ENCODE measurements at regions not wholly inside any gene's neighbourhood (a gene's known extent, or its start where the extent isn't known, plus 50 kb on each side); places are given as distances from the start of the nearest gene placed in this dataset.
"Not testable (repeated sequence)": the region's sequence is repeated elsewhere in the genome, so short reads cannot be mapped to it uniquely, and the experiment has no call there.

DNA sequence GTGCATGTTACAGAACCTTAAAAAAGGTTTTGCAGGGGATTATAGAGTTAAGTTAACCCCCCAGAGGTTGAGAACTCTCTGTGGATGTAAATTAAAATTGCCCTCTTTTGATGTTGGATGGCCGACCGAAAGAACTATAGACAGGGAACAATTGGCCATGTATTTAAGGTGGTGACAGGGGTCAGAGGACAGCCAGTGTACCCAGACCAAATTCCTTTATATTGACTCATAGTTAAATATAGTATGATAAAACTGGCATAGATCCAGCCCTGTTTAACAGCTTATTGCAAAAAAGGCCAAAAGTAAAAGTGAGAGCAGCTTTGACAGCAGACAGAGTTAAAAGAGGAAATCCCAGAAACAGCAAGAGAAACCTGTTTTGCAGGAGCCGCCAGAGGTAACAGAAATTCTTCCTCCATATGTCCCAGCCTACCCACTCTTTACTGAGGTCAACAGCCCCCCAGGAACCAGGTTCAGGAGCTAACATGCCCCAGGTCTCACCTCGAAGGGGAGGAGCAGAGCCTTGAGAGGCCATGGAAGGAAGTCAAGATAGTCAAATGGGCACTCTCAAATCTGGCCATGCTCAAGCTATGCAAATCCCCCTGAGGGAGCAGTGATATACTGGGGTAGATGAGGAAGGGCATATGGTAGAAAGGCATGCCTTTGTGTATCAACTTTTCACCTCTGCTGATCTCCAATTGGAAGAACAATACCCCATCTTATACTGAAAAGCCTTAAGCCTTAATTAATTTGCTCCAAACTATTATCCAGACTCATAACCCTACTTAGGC, 156.4 kb upstream of the COX7C start:
- no peak for DNase-seq

- no peak for DNase-seq
These were observed 154.4 kb upstream of the COX7C start for GRCh38 chr5:86463339-86463738.

DNA sequence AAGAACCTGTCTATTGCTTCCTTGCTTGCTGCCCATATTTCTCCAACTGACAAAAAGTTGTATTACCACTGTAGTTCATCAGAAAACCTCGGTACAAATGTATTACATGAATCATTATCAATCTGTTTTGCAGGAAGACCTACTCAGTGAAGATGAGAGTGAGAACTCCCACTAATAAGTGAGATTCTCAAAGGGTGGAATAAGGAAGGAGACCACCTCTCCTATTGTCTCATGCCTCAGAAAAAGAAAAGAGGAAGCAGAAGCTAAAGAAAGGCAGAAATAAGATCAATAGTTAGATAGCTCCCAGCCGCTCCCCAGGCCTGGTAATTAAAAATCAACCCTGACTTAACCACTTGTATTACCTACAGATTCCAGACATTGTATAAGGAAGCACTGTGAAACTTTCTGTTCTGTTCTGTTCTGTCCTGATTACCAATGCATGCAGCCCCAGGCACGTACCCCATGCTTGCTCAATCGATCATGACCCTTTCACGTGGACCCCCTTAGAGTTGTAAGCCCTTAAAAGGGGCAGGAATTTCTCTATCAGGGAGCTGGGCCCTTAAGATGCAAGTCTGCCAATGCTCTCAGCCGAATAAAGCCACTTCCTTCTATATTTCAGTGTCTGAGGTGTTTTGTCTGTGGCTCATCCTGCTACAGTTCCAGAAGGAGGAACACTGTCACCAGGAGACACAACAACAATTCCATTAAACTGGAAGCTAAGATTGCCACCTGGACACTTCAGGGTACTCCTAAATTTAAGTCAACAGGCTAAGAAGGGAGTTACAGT, 152.5 kb upstream of the COX7C start:
- no peak for DNase-seq

DNA sequence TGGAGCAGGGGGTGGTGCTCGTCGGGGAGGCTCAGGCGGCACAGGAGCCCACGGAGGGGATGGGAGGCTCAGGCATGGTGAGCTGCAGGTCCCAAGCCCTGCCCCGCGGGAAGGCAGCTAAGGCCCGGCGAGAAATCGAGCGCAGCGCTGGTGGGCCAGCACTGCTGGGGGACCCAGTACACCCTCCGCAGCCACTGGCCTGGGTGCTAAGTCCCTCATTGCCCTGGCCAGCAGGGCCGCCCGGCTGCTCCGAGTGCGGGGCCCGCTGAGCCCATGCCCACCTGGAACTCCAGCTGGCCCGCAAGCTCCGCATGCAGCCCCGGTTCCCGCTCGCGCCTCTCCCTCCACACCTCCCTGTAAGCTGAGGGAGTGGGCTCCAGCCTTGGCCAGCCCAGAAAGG, 151.0 kb upstream of the COX7C start:
- DNase-seq = not testable (repeated sequence)

- no peak for DNase-seq
These were observed 135.7 kb upstream of the COX7C start for GRCh38 chr5:86482008-86482407.

- DNase-seq = no peak
These were observed 124.0 kb upstream of the COX7C start for GRCh38 chr5:86493777-86494176.

GRCh38 chr5:86500947-86501346, 116.8 kb upstream of the COX7C start:
- DNase-seq = no peak

DNA sequence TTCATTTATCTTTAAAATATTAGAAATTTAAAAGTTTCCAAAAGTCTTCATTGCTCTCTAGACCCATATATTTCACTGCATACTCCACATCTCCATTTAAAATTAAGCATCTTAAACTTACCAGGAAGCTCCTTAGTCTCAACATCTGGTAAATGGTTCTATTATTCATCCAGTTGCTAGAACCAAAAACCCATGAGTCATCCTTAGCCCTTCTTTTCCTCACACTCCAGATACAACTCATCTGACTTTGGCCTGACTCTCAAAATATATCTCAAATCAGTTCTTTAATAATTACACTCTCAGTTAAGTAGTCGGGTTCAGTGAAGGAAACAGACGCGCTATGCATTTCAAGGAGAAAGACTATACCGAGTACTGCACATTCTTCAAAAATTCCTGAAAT, 110.2 kb upstream of the COX7C start:
- DNase-seq = no peak

DNA sequence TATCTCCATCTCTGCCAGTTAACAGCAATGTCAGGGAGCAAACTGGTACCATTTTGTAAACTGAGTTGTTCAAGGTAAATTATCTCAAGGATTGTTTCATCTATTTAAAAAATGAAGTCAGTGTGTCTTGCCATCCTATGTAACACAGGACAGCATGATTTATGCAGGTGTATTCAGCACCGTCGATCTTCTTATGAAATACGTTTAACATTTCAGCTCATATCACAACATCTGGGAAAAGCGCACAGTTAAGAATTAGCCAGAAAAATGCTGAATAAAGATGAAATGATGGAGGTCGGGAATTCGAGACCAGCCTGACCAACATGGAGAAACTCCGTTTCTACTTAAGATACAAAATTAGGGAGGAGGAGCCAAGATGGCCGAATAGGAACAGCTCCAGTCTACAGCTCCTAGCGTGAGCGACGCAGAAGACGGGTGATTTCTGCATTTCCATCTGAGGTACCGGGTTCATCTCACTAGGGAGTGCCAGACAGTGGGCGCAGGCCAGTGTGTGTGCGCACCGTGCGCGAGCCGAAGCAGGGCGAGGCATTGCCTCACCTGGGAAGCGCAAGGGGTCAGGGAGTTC, 107.3 kb upstream of the COX7C start:
- DNase-seq = not testable (repeated sequence)

DNA sequence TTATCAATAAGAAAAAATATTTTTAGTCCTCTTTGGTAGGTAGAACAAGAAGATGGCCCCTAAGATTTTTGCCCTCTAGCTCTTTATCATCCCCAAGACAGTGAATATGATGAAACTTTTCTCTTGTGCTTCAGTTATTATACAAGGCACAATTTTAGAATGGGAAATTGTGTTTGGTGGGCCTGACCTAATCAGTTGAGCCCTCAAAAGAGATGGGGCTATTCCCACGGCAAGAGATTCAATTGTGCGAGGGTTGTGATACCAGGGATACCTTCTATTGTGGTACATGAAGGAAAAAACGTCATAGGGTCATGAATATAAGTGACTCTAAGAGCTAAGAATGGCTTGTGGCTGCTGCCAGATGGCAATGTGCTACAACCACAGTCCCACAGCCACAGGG, 94.0 kb upstream of the COX7C start:
- DNase-seq = no peak

- DNase-seq = no peak
These were observed 92.1 kb upstream of the COX7C start for GRCh38 chr5:86525622-86526021.

DNA sequence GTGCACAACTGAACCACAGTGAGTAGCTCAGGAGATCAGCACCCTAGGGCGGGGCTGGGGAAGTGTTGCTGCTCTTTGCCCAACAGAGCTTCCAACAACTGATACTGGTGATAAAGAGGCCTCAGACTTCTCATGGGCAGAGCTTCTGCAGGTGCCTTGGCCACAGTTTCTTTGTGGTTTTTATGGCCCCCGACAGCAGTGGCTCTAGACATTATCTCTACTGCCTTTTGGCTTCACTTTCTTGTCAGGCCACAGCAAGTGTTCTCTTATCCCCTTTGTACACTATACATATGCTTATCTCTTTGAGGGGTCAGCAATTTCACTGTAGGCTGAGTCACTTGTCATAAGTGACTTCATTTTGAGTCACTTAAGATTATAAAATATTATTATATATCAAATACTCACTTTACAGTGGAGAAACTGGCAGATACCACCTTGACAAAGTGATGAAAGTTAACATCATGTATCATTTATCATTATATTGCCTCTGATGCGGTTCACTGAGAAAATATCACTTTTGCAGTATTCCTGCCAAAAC, 90.9 kb upstream of the COX7C start:
- DNase-seq = no peak

- no peak for DNase-seq
These were observed 85.3 kb upstream of the COX7C start for GRCh38 chr5:86532429-86532828.

GRCh38 chr5:86536396-86536795, 81.3 kb upstream of the COX7C start:
- DNase-seq = no peak

DNA sequence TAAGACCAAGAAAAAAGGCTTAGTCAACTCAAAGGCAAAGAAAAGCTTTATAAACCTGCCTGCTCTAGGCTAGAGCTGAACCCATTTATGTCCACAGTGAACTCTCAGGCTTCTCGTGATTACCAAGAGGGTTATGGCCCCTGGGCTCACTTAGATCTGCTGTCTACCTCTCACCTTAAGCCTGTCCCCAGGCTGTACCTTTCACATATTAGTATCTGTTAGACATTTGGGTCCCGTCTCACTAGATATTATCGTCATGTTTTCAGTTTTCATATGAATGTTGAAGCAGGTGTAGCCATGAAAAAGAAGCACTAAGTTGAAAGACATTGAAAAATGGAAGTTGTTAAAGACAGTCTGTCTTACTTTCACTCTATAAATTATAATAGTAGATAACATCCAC, 75.2 kb upstream of the COX7C start:
- no peak for DNase-seq

GRCh38 chr5:86546044-86546443, 71.7 kb upstream of the COX7C start:
- DNase-seq = no peak

GRCh38 chr5:86546582-86546981, 71.2 kb upstream of the COX7C start:
- DNase-seq = no peak

- no peak for DNase-seq
These were observed 63.1 kb upstream of the COX7C start for GRCh38 chr5:86554638-86555037.

- no peak for DNase-seq
These were observed 59.8 kb upstream of the COX7C start for GRCh38 chr5:86557920-86558319.

DNA sequence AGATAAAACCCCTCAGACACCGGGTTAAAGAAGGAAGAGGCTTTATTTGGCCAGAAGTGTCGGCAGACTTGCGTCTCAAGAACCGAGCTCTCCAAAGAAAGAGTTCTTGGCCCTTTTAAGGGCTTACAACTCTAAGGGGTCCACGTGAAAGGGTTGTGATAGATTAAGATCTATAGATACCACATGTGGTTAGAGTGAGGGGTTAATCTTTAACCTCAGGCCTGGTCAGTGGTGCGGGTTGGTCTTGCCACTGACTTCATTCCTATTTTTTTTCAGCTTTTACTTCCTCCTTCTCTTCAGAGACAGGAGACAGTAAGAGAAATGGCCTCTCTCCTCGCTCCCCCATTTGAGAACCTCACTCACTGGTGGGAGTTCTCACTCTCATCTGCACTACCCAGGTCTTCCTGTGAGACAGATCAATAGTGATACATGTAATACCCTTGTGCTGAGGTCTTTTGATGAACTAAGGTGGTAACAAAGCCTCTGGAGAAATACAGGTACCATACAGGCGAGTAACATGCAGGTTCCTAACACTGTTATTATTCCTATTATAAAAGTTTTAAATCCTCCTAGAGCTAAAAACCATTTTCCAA, 52.4 kb upstream of the COX7C start:
- DNase-seq = no peak

- DNase-seq = not testable (repeated sequence)
These were observed 51.7 kb upstream of the COX7C start for GRCh38 chr5:86566030-86566429.
